Ishikawa (cell line): ENCODE measurements at regions not wholly inside any gene's neighbourhood (a gene's known extent, or its start where the extent isn't known, plus 50 kb on each side); places are given as distances from the start of the nearest gene placed in this dataset.

ENCODE experiments used
- CEBPB ChIP-seq: IDR thresholded peaks from 2 replicates; pipeline ENCODE4 v1.6.1; 2012
- CREB1 ChIP-seq: IDR thresholded peaks from 2 replicates; pipeline ENCODE4 v1.6.1; 2012; ENCODE audit warnings: low read depth
- EGR1 ChIP-seq: IDR thresholded peaks from 2 replicates; pipeline ENCODE4 v1.6.1; 2012
- EP300 ChIP-seq: IDR thresholded peaks from 2 replicates; pipeline ENCODE4 v1.6.1; 2012; ENCODE audit warnings: borderline replicate concordance
- FOXM1 ChIP-seq: IDR thresholded peaks from 2 replicates; pipeline ENCODE4 v1.6.1; 2012; ENCODE audit warnings: low read depth, borderline replicate concordance
- NFIC ChIP-seq: IDR thresholded peaks from 2 replicates; pipeline ENCODE4 v1.6.1; 2012
- RAD21 ChIP-seq: IDR thresholded peaks from 2 replicates; pipeline ENCODE4 v1.6.1; 2012; ENCODE audit warnings: low read depth
- REST ChIP-seq: IDR thresholded peaks from 2 replicates; pipeline ENCODE4 v1.6.1; 2012; ENCODE audit warnings: low read depth, mild to moderate bottlenecking
- TAF1 ChIP-seq: IDR thresholded peaks from 2 replicates; pipeline ENCODE4 v1.6.1; 2012; ENCODE audit warnings: low read depth, mild to moderate bottlenecking
- TCF12 ChIP-seq: IDR thresholded peaks from 2 replicates; pipeline ENCODE4 v1.6.1; 2012; ENCODE audit warnings: low read depth
- TEAD4 ChIP-seq: IDR thresholded peaks from 2 replicates; pipeline ENCODE4 v1.6.1; 2012
- USF1 ChIP-seq: IDR thresholded peaks from 2 replicates; pipeline ENCODE4 v1.6.1; 2012
- YY1 ChIP-seq: IDR thresholded peaks from 2 replicates; pipeline ENCODE4 v1.6.1; 2012; ENCODE audit warnings: low read depth
- ZBTB7A ChIP-seq: IDR thresholded peaks from 2 replicates; pipeline ENCODE4 v1.6.1; 2012; ENCODE audit warnings: low read depth
- TF ChIP-seq, protein P1 (sequence below): IDR thresholded peaks from 2 replicates; pipeline ENCODE4 v1.6.1; 2012

- TF ChIP-seq RAD21 = no peak
- no peak for TF ChIP-seq CREB1
- TF ChIP-seq EGR1 = no peak
- TF ChIP-seq YY1 = no peak
- TF ChIP-seq, protein P1, sequence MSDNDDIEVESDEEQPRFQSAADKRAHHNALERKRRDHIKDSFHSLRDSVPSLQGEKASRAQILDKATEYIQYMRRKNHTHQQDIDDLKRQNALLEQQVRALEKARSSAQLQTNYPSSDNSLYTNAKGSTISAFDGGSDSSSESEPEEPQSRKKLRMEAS = no peak
- TF ChIP-seq EP300 = no peak
- no peak for TF ChIP-seq REST
- TF ChIP-seq ZBTB7A = no peak
Observed at GRCh38 chr10:125551247-125551646, 131.7 kb downstream of the TEX36 start.

GRCh38 chr10:125550362-125550761 is 132.6 kb downstream of the TEX36 start:
- TF ChIP-seq USF1 = no peak
- no peak for TF ChIP-seq RAD21
- TF ChIP-seq EP300 = no peak
- no peak for TF ChIP-seq REST
- no peak for TF ChIP-seq TCF12
- TF ChIP-seq NFIC = no peak
- TF ChIP-seq CEBPB = no peak
- TF ChIP-seq TAF1 = no peak
- no peak for TF ChIP-seq FOXM1
- TF ChIP-seq, protein P1 = no peak
- no peak for TF ChIP-seq ZBTB7A
- no peak for TF ChIP-seq CREB1
- TF ChIP-seq EGR1 = no peak
- TF ChIP-seq YY1 = no peak
- TF ChIP-seq TEAD4 = no peak

- TF ChIP-seq, protein P1 = no peak
- no peak for TF ChIP-seq YY1
- TF ChIP-seq REST = no peak
- no peak for TF ChIP-seq TEAD4
- TF ChIP-seq RAD21 = no peak
- no peak for TF ChIP-seq FOXM1
- no peak for TF ChIP-seq TCF12
- TF ChIP-seq CEBPB = no peak
- TF ChIP-seq CREB1 = no peak
- TF ChIP-seq USF1 = no peak
- no peak for TF ChIP-seq EP300
- no peak for TF ChIP-seq EGR1
- no peak for TF ChIP-seq ZBTB7A
- no peak for TF ChIP-seq NFIC
- TF ChIP-seq TAF1 = no peak
Observed at GRCh38 chr10:125549653-125550052, 133.3 kb downstream of the TEX36 start.

- TF ChIP-seq TEAD4 = no peak
- no peak for TF ChIP-seq FOXM1
- no peak for TF ChIP-seq EGR1
- no peak for TF ChIP-seq REST
- TF ChIP-seq TCF12 = no peak
- no peak for TF ChIP-seq EP300
- TF ChIP-seq RAD21 = no peak
- TF ChIP-seq TAF1 = no peak
- TF ChIP-seq ZBTB7A = no peak
- TF ChIP-seq, protein P1 = no peak
- TF ChIP-seq CREB1 = no peak
- no peak for TF ChIP-seq YY1
- TF ChIP-seq CEBPB = no peak
- no peak for TF ChIP-seq NFIC
- no peak for TF ChIP-seq USF1
Observed at GRCh38 chr10:125548878-125549277, 134.1 kb downstream of the TEX36 start.
